ENCODE measurements at regions not wholly inside any gene's neighbourhood (a gene's known extent, or its start where the extent isn't known, plus 50 kb on each side); places are given as distances from the start of the nearest gene placed in this dataset.
"Not testable (repeated sequence)": the region's sequence is repeated elsewhere in the genome, so short reads cannot be mapped to it uniquely, and the experiment has no call there.

GRCh38 chr3:105979961-105980360, 111.1 kb upstream of the CBLB start:
- no peak for DNase-seq (ENCODE audit: low read depth, low spot score)

DNA sequence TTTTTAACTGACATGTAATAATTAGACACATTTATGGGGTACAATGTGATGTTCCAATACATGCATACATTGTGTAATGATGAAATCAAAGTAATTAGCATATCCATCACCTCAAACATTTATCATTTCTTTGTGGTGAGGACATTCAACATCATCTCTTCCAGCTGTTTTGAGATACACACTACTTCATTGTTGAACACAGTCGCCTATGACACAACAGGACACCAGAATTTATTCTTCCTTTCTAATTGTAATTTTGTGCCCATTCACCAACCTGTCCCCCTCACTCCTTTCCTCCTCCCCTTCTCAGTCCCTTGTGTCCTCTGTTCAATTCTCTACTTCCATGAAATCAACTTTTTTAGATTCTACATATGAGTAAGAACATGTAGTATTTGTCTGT, 113.4 kb upstream of the CBLB start:
- DNase-seq (ENCODE audit: low read depth, low spot score), result no peak

- no peak for DNase-seq (ENCODE audit: low read depth, low spot score)
Measured at GRCh38 chr3:105984837-105985236, 116.0 kb upstream of the CBLB start.

DNA sequence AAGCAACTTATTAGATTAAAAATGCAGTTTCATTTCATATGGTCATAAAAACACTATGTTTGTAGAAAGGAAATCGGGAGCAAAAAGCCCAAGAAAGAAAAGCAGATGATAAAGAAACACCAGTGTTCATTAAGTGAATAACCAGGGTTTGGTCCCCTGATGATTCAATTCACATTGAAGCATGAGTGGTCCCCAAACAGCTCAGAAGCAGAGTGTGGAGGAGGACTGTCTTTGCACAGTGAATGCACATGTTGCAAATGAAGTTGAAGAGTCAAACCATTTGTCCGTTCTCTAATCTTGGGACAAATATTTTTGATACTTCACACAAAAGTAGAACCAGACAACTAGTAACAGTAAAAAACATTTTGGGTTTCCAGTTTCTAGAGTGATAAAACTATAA, 117.5 kb upstream of the CBLB start:
- DNase-seq (ENCODE audit: low read depth, low spot score), result not testable (repeated sequence)

GRCh38 chr3:105987809-105988208, 119.0 kb upstream of the CBLB start:
- no peak for DNase-seq (ENCODE audit: low read depth, low spot score)

DNA sequence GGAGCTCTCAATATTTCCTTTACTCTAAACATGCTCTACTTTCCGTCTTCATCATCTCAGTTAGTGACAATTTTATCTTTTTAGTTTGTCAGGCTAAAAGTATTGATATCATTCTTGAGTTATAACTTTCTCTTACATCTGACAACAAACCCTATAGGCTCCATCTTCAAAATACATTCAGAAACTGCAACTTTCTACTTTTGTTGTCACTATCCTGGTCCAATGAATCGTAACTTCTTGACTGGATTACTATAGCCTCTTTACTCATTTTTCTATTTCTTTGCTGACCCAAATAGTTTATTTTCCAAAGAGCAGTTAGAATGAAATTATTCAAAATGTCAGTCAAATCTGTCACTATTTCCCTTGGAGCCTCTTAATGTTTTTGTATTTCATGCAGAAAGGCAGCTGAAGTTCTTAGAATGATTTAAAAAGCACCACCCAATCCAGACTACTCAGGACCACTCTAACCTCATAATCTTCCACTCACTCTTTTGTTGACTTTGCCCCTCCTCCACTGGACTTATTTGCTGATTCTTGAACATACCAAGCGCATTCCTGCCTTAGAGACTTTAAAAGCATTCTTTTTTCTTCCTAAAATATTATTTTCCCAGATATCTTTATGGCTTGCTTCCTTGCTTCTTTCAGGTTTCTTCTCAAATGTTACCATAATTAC, 119.9 kb upstream of the CBLB start:
- DNase-seq (ENCODE audit: low read depth, low spot score), result no peak

GRCh38 chr3:105996781-105997180, 128.0 kb upstream of the CBLB start:
- DNase-seq (ENCODE audit: low read depth, low spot score), result no peak

GRCh38 chr3:105997466-105997799, 128.6 kb upstream of the CBLB start:
- DNase-seq (ENCODE audit: low read depth, low spot score), result no peak

- DNase-seq (ENCODE audit: low read depth, low spot score), result no peak
Measured at GRCh38 chr3:105997800-105998526, 129.2 kb upstream of the CBLB start.

GRCh38 chr3:105999856-106000255, 131.0 kb upstream of the CBLB start:
- no peak for DNase-seq (ENCODE audit: low read depth, low spot score)

GRCh38 chr3:106001923-106002322, 133.1 kb upstream of the CBLB start:
- DNase-seq (ENCODE audit: low read depth, low spot score), result no peak

GRCh38 chr3:106004137-106004681, 135.4 kb upstream of the CBLB start:
- DNase-seq (ENCODE audit: low read depth, low spot score), result peak; percentile 57

- no peak for DNase-seq (ENCODE audit: low read depth, low spot score)
Measured at GRCh38 chr3:106004826-106005225, 136.0 kb upstream of the CBLB start.

DNA sequence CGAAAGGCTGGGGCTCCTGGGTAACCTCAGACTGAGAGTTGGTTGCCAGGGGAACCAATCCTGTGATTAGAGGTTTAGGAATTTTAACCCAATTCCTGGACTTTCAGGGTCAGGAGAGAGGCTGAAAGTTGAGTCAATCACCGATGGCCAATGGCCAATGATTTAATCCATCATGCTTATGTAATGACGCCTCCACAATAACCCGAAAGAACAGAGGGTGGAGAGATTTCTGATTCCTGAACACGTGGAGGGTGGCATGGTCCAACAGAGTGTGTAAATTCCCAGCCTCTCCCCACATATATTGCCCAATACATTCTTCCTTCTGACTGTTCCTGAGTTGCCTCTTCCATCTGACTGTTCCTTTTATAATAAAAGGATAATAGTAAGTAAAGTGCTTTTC, 137.2 kb upstream of the CBLB start:
- no peak for DNase-seq (ENCODE audit: low read depth, low spot score)

DNA sequence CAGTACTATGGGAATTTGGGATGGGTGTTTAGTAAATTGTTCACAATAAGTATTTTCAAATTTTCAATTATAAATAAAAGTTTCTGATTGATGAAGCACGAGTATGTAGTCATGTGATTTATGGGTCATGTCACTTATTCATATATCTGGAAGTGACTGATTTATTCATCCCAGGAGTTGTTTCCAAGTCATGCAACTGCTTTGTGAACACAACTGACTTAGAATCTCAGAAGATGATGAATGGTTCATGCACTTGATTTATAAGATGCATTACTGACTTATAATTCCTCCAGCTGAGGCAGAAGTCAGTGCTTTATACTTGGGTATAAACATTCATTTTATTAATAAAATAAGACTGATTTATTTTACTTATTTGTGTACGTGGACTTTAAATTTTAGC, 137.8 kb upstream of the CBLB start:
- DNase-seq (ENCODE audit: low read depth, low spot score), result no peak

DNA sequence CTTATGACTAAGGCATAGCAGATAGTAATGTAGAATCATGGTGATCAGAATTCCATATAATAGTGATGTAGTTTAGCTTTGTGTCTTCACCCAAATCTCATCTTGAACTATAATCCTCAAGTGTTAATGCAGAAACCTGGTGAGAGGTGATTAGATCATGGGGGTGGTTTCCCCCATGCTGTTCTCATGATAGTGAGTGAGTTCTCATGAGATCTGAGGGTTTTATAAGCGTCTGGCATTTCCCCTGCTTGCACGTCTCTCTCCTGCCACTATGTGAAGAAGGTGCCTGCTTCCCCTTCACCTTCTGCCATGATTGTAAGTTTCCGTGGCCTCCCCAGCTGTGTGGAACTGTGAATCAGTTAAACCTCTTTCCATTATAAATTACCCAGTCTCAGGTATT, 138.7 kb upstream of the CBLB start:
- no peak for DNase-seq (ENCODE audit: low read depth, low spot score)

DNA sequence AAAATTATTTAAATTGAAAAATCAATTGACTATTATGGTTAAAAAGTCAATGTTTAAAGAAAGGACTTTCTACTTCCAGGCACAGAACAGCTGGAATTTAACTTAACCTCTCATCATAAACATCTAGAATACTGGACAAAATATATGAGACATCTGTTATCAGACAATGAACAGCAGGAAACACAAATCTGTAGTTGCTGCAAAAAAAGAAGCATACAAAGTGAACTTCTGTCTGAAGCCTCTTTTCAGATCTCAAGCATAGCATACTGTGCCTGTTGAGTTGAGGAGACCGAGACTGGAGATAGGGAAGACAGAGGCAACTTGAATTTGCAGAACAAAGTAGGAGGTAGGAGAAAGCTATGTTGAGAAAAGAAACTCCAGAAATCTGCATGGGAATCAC, 140.0 kb upstream of the CBLB start:
- no peak for DNase-seq (ENCODE audit: low read depth, low spot score)

DNA sequence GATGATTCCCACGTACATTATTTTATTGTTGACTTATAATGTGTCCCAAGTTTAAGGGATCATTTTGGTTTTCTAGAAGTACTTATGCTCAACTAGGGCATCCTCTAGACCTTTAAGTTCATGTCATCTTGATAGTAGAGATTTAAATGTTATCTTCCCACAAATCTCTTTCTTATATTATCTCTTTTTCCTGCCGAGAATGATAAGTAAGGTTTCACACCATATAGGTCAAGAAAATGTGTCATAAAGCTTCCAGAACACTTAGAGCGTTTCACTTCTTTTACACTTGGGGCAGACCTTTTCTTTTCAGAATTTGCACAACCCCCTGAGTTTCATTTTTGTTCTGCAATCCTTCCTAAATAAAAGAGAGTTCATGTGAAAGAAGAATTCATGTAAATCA, 142.0 kb upstream of the CBLB start:
- no peak for DNase-seq (ENCODE audit: low read depth, low spot score)

DNA sequence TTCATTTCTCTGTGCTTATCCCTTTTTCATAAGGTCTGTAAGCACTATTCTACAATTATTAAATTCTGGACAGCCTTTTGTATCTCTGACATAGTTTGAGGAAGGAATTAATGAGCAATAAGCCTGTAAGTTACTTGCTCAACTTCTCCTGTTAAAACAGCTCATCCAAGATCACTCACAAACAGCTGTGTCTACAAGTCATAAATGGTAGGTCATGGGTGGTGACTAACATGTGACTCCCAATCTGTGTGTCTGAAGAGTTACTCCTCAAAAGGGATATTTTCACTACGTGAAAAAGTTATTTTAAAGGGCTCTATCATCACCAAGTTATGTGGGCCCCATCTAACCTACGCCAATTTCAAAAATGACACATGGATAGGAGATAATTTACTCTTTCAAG, 145.2 kb upstream of the CBLB start:
- no peak for DNase-seq (ENCODE audit: low read depth, low spot score)

GRCh38 chr3:106014518-106014917, 145.7 kb upstream of the CBLB start:
- DNase-seq (ENCODE audit: low read depth, low spot score), result no peak

DNA sequence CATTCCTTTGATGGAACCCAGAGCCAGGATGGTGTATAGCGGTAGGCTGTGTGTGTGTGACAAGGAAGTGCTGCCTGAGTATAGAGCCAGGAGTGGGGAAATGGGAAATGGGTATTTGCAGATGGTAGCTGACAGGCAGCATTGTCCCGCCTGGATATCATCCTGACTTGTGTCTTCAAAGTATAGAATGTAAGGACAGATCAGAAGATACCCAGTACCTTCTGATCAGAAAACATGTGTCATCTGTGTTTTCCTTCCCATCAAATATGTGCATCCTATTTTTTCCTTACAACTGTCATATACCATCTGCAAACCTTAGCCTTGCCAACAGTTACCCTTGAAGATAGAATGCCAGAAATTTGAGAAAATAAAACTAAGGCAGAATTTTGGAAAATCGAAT, 146.2 kb upstream of the CBLB start:
- no peak for DNase-seq (ENCODE audit: low read depth, low spot score)

- DNase-seq (ENCODE audit: low read depth, low spot score), result no peak
Measured at GRCh38 chr3:106018102-106018501, 149.3 kb upstream of the CBLB start.

DNA sequence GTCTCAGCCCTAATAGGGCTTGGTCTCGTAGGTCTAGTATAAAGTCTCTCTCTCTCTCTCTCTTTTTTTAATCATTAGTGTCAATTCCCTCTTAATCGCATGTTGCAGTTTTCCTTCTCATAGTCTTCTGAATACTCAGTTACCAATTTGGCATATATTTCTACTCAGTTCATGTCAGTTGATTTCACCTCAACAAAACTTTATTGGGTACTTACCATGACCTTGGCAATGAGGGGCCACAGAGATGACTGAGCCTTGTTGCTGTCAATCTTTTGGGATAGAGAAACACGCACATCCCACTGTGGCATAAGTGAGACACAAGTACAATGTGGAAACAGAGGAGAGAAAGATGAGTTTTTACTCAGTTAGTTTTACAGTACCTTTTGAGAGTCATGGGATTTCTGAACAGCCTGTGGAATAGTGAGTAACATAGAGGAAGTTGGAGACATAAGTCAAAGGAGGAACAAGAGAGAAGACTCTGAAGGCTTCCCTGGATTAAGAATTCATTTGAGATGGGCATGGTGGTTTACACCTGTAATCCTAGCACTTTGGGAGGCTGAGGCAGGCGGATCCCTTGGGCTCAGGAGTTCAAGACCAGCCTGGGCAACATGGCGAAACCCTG, 150.2 kb upstream of the CBLB start:
- DNase-seq (ENCODE audit: low read depth, low spot score), result no peak

Data from pulmonary artery endothelial cell (primary cell).